ENCODE measurements at regions not wholly inside any gene's neighbourhood (a gene's known extent, or its start where the extent isn't known, plus 50 kb on each side); places are given as distances from the start of the nearest gene placed in this dataset.
"Not testable (repeated sequence)": the region's sequence is repeated elsewhere in the genome, so short reads cannot be mapped to it uniquely, and the experiment has no call there.

DNA sequence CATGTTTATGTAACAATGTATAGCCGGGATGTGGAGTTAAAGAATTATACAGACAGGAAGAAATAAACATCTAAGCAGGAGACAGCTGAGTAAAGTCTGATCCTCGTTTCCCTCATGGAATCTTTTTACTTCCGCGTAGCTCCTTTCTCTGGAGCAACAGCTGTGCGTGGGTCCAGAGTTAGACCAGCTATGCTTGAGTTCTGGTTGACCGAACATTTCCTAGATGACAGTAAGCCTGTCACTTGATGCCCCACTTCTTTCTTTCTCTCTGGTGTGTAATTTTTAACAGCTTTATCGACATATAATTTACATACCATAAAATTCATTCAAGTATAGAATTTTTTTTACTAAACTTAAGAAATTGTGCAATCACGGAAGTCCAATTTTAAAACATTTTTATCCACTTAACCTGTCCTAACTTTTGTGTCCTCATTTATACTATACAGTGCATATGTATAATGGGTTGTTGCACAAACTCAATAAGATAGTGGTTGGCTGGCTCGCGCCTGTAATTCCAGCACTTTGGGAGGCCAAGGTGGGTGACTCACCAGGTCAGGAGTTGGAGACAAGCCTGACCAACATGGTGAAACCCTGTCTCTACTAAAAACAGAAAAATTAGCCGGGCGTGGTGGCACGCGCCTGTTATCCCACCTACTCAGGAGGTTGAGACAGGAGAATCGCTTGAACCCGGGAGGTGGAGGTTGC lies 58.5 kb upstream of the ABI1 start:
- not testable (repeated sequence) for H2BK12ac ChIP-seq (ENCODE audit: insufficient read length, low read depth, low read length); H2AK5ac ChIP-seq (ENCODE audit: insufficient read length, low read length); H3K36me3 Mint-ChIP-seq (ENCODE audit: insufficient read depth in 1 of 3, low read depth in 3 of 3); H4K91ac ChIP-seq (ENCODE audit: insufficient read length, low read depth, low read length); H3K4me1 ChIP-seq (ENCODE audit: insufficient read depth, low read length); H3K9me3 ChIP-seq (ENCODE audit: control insufficient read depth, low read depth, low read length); H3K27ac Mint-ChIP-seq; H4K8ac ChIP-seq (replicated peaks; ENCODE audit: insufficient read length, low read depth, low read length); H3K23ac ChIP-seq (ENCODE audit: insufficient read length, low read depth, low read length); H3K4me1 Mint-ChIP-seq; H3K79me2 ChIP-seq (ENCODE audit: insufficient read depth, low read length); H4K20me1 ChIP-seq (ENCODE audit: control insufficient read depth, insufficient read depth, insufficient read length); H3T11ph ChIP-seq (ENCODE audit: low read length); H2BK120ac ChIP-seq (ENCODE audit: low read depth, low read length, poor library complexity, severe bottlenecking); H2BK5ac ChIP-seq (ENCODE audit: insufficient read length, low read length); H3K27me3 ChIP-seq (ENCODE audit: insufficient read depth, low read length); H3K4me2 ChIP-seq (ENCODE audit: insufficient read depth, insufficient read length, low read length); H3K27me3 Mint-ChIP-seq (ENCODE audit: low read depth); H3K4me3 Mint-ChIP-seq; H3K4ac ChIP-seq (ENCODE audit: low read depth, low read length); H3K9me3 Mint-ChIP-seq; H3K23me2 ChIP-seq (ENCODE audit: insufficient read length, low read depth, low read length, poor library complexity, severe bottlenecking); H3K14ac ChIP-seq (ENCODE audit: insufficient read depth, low read length); H3K9ac ChIP-seq (ENCODE audit: extremely low read depth, insufficient read length, low read length); H3K27ac ChIP-seq (ENCODE audit: insufficient read length, low read depth, low read length); DNase-seq; H2BK15ac ChIP-seq (ENCODE audit: low read depth, low read length); H3K79me1 ChIP-seq (ENCODE audit: insufficient read depth, low read depth, low read length, poor library complexity, severe bottlenecking); H2BK20ac ChIP-seq (ENCODE audit: low read depth, low read length, poor library complexity, severe bottlenecking); H3K56ac ChIP-seq (ENCODE audit: insufficient read length, low read depth, low read length); H4K5ac ChIP-seq (ENCODE audit: insufficient read length, low read depth, low read length); H3K18ac ChIP-seq (ENCODE audit: insufficient read length, low read depth, low read length); H2AFZ ChIP-seq (ENCODE audit: low read length)
- no CpG with 5 or more reads among the region's 16 CpGs for WGBS (ENCODE audit: extremely low coverage, insufficient read length, low lambda C conversion rate)
